ENCODE measurements at regions not wholly inside any gene's neighbourhood (a gene's known extent, or its start where the extent isn't known, plus 50 kb on each side); places are given as distances from the start of the nearest gene placed in this dataset.

- DNase-seq (ENCODE audit: low read depth, low spot score): no peak
Observed at GRCh38 chr3:124276133-124276532, 284.2 kb upstream of the ROPN1 start.

- DNase-seq (ENCODE audit: low read depth, low spot score): no peak
Observed at GRCh38 chr3:124276539-124277143, 284.7 kb upstream of the ROPN1 start.

GRCh38 chr3:124277144-124277890, 285.4 kb upstream of the ROPN1 start:
- DNase-seq (ENCODE audit: low read depth, low spot score): no peak

GRCh38 chr3:124281453-124282316, 289.8 kb upstream of the ROPN1 start:
- peak; percentile 52 for DNase-seq (ENCODE audit: low read depth, low spot score)

GRCh38 chr3:124282751-124283651, 291.1 kb upstream of the ROPN1 start:
- peak; percentile 77 for DNase-seq (ENCODE audit: low read depth, low spot score)

- DNase-seq (ENCODE audit: low read depth, low spot score): no peak
Observed at GRCh38 chr3:124283652-124284023, 291.7 kb upstream of the ROPN1 start.

GRCh38 chr3:124288996-124289395, 297.1 kb upstream of the ROPN1 start:
- no peak for DNase-seq (ENCODE audit: low read depth, low spot score)

- no peak for DNase-seq (ENCODE audit: low read depth, low spot score)
Observed at GRCh38 chr3:124291008-124291407, 299.1 kb upstream of the ROPN1 start.

GRCh38 chr3:124292329-124292728, 300.4 kb upstream of the ROPN1 start:
- DNase-seq (ENCODE audit: low read depth, low spot score): no peak

- no peak for DNase-seq (ENCODE audit: low read depth, low spot score)
Observed at GRCh38 chr3:124293584-124293983, 301.7 kb upstream of the ROPN1 start.

- no peak for DNase-seq (ENCODE audit: low read depth, low spot score)
Observed at GRCh38 chr3:124295362-124295761, 303.4 kb upstream of the ROPN1 start.

- no peak for DNase-seq (ENCODE audit: low read depth, low spot score)
Observed at GRCh38 chr3:124296406-124296805, 304.5 kb upstream of the ROPN1 start.

GRCh38 chr3:124297062-124297980, 305.4 kb upstream of the ROPN1 start:
- no peak for DNase-seq (ENCODE audit: low read depth, low spot score)

- DNase-seq (ENCODE audit: low read depth, low spot score): no peak
Observed at GRCh38 chr3:124298301-124298700, 306.4 kb upstream of the ROPN1 start.

GRCh38 chr3:124298951-124299350, 307.0 kb upstream of the ROPN1 start:
- peak; percentile 73 for DNase-seq (ENCODE audit: low read depth, low spot score)

- no peak for DNase-seq (ENCODE audit: low read depth, low spot score)
Observed at GRCh38 chr3:124299831-124300230, 307.9 kb upstream of the ROPN1 start.

GRCh38 chr3:124300416-124300815, 308.5 kb upstream of the ROPN1 start:
- no peak for DNase-seq (ENCODE audit: low read depth, low spot score)

GRCh38 chr3:124303305-124303910, 311.5 kb upstream of the ROPN1 start:
- DNase-seq (ENCODE audit: low read depth, low spot score): no peak

GRCh38 chr3:124306665-124307064, 314.7 kb upstream of the ROPN1 start:
- DNase-seq (ENCODE audit: low read depth, low spot score): no peak

GRCh38 chr3:124313621-124314020, 321.7 kb upstream of the ROPN1 start:
- no peak for DNase-seq (ENCODE audit: low read depth, low spot score)

All from ELF-1 (cell line).